ENCODE measurements at regions not wholly inside any gene's neighbourhood (a gene's known extent, or its start where the extent isn't known, plus 50 kb on each side); places are given as distances from the start of the nearest gene placed in this dataset.

DNA sequence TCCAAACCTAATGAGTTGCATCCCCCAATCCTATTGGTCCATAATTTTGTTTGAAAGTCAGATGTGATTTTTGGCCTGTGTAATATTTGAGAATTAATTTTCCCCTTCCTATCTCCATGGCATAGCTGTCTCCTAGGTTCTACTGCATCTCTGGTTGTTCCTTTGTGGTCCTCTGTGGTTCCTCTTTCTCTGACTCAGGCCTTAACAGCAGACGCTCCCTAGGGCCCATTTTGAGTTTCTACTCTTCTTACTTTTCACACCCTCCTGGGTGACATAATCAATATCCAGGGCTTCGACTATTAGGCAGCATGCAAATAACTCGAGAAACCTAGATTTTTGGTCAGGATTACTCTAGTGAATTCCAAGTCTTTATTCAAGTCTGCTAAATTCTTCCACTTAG lies 160.7 kb downstream of the RFC3 start:
- TF ChIP-seq POLR2A (IDR thresholded peaks at IDR 0.05; ENCODE audit: low read depth, low read length) (no peak), POLR2AphosphoS5 (IDR thresholded peaks at IDR 0.05; ENCODE audit: low read depth, low read length) (no peak), TAF1 (IDR thresholded peaks at IDR 0.05; ENCODE audit: borderline replicate concordance, low read depth, low read length) (no peak)
